ENCODE measurements at regions not wholly inside any gene's neighbourhood (a gene's known extent, or its start where the extent isn't known, plus 50 kb on each side); places are given as distances from the start of the nearest gene placed in this dataset.

DNA sequence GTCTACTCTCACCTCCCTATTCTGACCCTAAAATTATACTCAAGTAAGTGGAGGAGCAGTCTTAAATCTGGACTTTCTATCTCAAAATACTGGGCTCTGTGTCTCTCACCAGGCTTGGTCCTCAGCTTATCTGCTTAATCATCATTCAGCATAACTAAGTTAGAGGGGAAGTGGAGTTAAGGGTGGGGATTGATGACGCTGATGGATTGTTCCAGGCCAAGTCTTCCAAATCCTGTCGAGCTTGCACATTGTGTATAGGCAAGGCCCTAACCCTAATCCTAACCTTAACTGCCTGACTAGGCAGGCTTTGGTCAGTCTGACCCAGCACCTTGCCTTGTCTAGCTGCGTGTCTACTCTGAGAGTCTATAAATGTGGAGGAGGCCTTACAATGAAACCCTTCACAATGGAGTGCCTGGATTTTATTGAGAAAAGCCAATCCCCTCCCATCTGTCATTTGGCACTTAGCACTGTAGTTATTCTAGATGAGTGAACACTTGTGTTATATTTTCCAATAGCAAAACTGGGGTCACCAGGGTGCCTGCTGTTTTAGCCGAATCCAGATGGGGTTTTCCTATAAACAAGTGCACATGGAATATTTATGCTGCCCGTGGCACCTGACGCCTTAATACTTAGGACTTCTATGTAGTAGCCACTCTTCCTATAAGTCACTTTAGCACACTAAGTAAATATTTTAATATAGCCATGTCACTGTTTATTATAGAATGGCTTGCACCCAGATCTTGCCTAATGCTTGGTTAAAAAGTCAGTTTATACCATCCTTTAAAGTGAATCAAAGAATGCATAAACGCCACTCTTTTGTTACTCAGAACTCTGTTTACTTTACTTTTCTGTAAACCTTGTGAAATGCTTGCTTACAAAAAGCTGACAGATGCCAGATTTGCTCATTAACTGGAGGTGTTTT, 193.2 kb upstream of the MYOCD start:
- no peak for DNase-seq (ENCODE audit: extremely low read depth, low read depth)

DNA sequence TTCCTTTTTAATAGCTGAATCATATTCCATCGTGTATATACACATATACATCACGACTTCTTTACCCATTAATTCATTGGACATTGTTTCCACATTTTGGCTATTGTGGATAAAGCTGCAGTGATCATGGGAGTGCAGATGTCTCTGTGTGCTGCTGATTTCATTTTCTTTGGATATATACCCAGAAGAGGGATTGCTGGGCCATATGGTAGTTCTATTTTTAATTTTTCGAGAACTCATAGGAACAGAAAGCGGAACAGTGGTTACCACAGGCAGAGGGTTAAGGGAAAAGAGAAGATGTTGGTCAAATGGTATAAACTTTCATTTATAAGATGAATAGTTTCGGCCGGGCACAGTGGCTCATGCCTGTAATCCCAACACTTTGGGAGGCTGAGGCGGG, 187.4 kb upstream of the MYOCD start:
- TF ChIP-seq, protein P1, sequence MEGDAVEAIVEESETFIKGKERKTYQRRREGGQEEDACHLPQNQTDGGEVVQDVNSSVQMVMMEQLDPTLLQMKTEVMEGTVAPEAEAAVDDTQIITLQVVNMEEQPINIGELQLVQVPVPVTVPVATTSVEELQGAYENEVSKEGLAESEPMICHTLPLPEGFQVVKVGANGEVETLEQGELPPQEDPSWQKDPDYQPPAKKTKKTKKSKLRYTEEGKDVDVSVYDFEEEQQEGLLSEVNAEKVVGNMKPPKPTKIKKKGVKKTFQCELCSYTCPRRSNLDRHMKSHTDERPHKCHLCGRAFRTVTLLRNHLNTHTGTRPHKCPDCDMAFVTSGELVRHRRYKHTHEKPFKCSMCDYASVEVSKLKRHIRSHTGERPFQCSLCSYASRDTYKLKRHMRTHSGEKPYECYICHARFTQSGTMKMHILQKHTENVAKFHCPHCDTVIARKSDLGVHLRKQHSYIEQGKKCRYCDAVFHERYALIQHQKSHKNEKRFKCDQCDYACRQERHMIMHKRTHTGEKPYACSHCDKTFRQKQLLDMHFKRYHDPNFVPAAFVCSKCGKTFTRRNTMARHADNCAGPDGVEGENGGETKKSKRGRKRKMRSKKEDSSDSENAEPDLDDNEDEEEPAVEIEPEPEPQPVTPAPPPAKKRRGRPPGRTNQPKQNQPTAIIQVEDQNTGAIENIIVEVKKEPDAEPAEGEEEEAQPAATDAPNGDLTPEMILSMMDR (IDR thresholded peaks at IDR 0.05; ENCODE audit: low read depth, low read length, missing control alignments), result no peak
- H3K4me3 ChIP-seq (replicated peaks; ENCODE audit: low read depth, low read length), result no peak overlapping the region
- DNase-seq (ENCODE audit: extremely low read depth, low read depth), result no peak

More for the DNA sequence above, 193.2 kb upstream of the MYOCD start:
- no peak overlapping the region for H3K4me3 ChIP-seq (replicated peaks; ENCODE audit: low read depth, low read length)
- TF ChIP-seq, protein P1 (IDR thresholded peaks at IDR 0.05; ENCODE audit: low read depth, low read length, missing control alignments), result no peak

DNA sequence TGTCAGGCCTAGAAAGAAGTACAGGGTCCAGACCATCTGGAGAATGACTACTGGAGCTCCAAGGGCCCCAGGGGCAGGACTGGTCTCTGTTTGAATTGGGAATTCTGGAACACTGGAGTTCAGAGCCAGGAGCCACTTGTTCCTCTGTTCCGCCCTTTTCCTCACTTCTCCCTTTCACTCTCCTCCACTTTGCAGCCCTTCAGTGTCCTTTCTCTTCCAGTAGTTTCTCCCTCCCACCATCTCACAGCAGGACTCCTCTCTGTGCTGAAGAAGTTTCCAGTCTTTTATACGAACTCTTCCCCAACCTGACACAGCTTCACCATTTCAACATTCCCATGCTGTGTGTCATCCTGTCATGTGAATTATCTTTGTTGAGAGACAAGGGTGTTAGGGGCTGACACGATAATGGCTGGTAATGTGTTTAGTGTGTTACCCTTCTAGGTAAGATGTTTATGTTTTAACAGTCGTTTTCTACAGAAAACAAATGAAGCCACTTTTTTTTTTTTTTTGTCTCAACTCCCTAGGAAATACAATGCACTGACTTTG, 180.3 kb upstream of the MYOCD start:
- no peak for DNase-seq (ENCODE audit: extremely low read depth, low read depth)
- TF ChIP-seq, protein P1 (IDR thresholded peaks at IDR 0.05; ENCODE audit: low read depth, low read length, missing control alignments), result no peak
- no peak overlapping the region for H3K4me3 ChIP-seq (replicated peaks; ENCODE audit: low read depth, low read length)

DNA sequence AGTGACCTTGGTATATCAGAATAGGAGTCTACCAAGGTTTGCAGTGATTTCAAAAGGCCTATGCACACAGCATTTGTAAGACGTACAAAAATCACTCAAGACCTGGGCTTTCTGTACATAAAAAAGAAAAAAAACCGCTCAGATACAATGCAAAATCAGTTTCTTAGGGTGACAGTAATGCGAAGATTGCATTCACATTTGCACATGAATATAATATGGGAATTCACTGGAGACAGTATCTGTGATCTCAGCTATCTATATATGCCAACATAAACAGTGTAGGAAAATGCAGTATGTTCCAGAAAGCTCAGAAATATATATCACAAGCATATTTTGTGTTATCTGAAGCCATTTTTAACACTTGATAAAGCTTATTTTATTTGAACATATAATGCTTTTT, 176.4 kb upstream of the MYOCD start:
- TF ChIP-seq, protein P1 (IDR thresholded peaks at IDR 0.05; ENCODE audit: low read depth, low read length, missing control alignments), result no peak
- H3K4me3 ChIP-seq (replicated peaks; ENCODE audit: low read depth, low read length), result no peak overlapping the region
- DNase-seq (ENCODE audit: extremely low read depth, low read depth), result no peak

DNA sequence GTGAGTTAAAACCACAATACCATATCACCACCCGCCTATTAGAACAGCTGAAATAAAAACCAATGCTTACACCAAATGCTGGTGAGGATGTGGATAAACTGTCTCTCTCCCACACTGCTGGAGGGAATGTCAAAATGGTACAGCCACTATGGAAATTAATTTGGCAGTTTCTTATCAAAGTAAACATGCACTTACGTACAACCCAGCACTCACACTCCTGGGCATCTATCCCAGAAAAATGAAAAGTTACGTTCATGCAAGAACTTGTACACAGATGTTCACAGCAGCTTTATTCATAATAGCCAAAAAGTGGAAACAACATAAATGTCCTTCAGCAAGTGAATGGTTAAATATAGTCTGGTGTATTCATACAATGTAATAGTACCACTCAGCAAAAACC, 173.2 kb upstream of the MYOCD start:
- H3K4me3 ChIP-seq (replicated peaks; ENCODE audit: low read depth, low read length), result no peak overlapping the region
- TF ChIP-seq, protein P1 (IDR thresholded peaks at IDR 0.05; ENCODE audit: low read depth, low read length, missing control alignments), result no peak
- DNase-seq (ENCODE audit: extremely low read depth, low read depth), result no peak

DNA sequence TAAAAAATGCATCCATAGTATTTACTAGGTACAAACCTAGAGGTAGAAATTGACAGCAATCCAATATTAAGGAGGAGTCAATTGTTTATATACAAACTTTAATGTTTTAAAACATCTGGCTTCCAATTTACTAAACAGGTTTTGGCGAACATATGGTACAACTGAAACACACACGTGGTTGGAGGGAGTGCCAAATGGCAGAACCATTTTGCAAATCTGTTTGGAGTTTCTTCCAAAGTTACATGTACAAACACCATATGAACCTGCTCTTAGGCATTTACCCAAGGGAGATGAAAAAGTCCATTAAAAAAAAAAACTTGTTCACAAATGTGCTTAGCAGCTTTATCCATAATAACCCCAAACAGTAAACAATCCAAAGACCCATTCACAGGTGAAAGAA, 159.8 kb upstream of the MYOCD start:
- no peak overlapping the region for H3K4me3 ChIP-seq (replicated peaks; ENCODE audit: low read depth, low read length)
- DNase-seq (ENCODE audit: extremely low read depth, low read depth), result peak; percentile 10
- TF ChIP-seq, protein P1 (IDR thresholded peaks at IDR 0.05; ENCODE audit: low read depth, low read length, missing control alignments), result no peak
